ENCODE measurements at regions not wholly inside any gene's neighbourhood (a gene's known extent, or its start where the extent isn't known, plus 50 kb on each side); places are given as distances from the start of the nearest gene placed in this dataset.

DNA sequence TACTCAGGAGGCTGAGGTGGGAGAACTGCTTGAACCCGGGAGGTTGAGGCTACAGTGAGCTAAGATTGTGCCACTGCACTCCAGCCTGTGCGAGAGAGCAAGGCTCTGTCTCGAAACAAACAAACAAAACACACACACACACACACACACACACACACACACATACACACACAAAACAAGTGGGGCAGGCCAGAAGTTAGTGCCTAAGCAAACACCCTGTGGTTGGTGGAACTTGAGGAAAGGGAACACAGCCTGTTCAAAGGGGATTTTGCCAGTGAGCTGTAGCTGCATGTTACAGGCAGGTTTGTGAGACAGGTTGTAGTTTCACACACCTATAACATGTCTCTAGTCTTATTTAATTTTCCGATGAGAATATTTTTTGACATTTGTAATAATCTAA is 175.3 kb upstream of the CLEC14A start:
- TF ChIP-seq EZH2phosphoT487 (IDR thresholded peaks at IDR 0.05; ENCODE audit: low read depth) = no peak
- TF ChIP-seq, protein P1, sequence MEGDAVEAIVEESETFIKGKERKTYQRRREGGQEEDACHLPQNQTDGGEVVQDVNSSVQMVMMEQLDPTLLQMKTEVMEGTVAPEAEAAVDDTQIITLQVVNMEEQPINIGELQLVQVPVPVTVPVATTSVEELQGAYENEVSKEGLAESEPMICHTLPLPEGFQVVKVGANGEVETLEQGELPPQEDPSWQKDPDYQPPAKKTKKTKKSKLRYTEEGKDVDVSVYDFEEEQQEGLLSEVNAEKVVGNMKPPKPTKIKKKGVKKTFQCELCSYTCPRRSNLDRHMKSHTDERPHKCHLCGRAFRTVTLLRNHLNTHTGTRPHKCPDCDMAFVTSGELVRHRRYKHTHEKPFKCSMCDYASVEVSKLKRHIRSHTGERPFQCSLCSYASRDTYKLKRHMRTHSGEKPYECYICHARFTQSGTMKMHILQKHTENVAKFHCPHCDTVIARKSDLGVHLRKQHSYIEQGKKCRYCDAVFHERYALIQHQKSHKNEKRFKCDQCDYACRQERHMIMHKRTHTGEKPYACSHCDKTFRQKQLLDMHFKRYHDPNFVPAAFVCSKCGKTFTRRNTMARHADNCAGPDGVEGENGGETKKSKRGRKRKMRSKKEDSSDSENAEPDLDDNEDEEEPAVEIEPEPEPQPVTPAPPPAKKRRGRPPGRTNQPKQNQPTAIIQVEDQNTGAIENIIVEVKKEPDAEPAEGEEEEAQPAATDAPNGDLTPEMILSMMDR (IDR thresholded peaks at IDR 0.05; ENCODE audit: low read depth, low read length) = no peak

All from OCI-LY3 (cell line).